ENCODE measurements at regions not wholly inside any gene's neighbourhood (a gene's known extent, or its start where the extent isn't known, plus 50 kb on each side); places are given as distances from the start of the nearest gene placed in this dataset.

GRCh38 chr7:117951285-117951684 lies 78.0 kb upstream of the CTTNBP2 start:
- Histone ChIP-seq H3K9me3 (peaks cover 0 to 4% (median 0%) of the 10 kb centered on the region in 4 donors), H3K4me3 (no peak overlapping the region), H3K4me1 (peaks cover 0 to 1% (median 0%) of the 10 kb centered on the region in 4 donors), H3K27ac (no peak overlapping the region), H3K36me3 (no peaks in the 10 kb centered on the region), H3K27me3 (no peaks in the 10 kb centered on the region)
- WGBS, 2 donors, result 72 to 77% methylated on average over 5 of the region's 5 CpGs
- no peak for DNase-seq (ENCODE audit: low spot score in 2 of 2)
- TF ChIP-seq CTCF (IDR thresholded peaks at IDR 0.05) (no peak), POLR2A (IDR thresholded peaks at IDR 0.05) (no peak), EP300 (IDR thresholded peaks at IDR 0.05) (no peak)

- no peaks in the 10 kb centered on the region for H3K36me3 ChIP-seq
- H3K4me3 ChIP-seq, result no peak overlapping the region
- DNase-seq (ENCODE audit: low spot score in 2 of 2), result no peak
- WGBS, 2 donors, result 58 to 59% methylated on average over 4 of the region's 4 CpGs
- peaks cover 0 to 4% (median 0%) of the 10 kb centered on the region in 4 donors for H3K9me3 ChIP-seq
- TF ChIP-seq EP300 (IDR thresholded peaks at IDR 0.05) (no peak), POLR2A (IDR thresholded peaks at IDR 0.05) (no peak)
- no peaks in the 10 kb centered on the region for H3K27me3 ChIP-seq
- no peak overlapping the region for H3K27ac ChIP-seq
- H3K4me1 ChIP-seq, result no peaks in the 10 kb centered on the region
These were observed 78.5 kb upstream of the CTTNBP2 start for GRCh38 chr7:117951691-117952280.

- 64 to 74% methylated on average over 4 of the region's 4 CpGs for WGBS, 2 donors
- TF ChIP-seq EP300 (IDR thresholded peaks at IDR 0.05) (no peak), POLR2A (IDR thresholded peaks at IDR 0.05) (no peak), CTCF (IDR thresholded peaks at IDR 0.05) (no peak)
These were observed 81.8 kb upstream of the CTTNBP2 start for GRCh38 chr7:117955046-117955445.

GRCh38 chr7:117960351-117960750 lies 87.1 kb upstream of the CTTNBP2 start:
- Histone ChIP-seq H3K4me1 (peaks cover 0 to 32% (median 12%) of the 10 kb centered on the region in 4 donors), H3K36me3 (no peaks in the 10 kb centered on the region), H3K27ac (peak overlapping the region in 2 of 4 donors; percentile 1 to 81), H3K27me3 (no peaks in the 10 kb centered on the region), H3K9me3 (no peaks in the 10 kb centered on the region), H3K4me3 (no peak overlapping the region)
- DNase-seq (ENCODE audit: low spot score in 2 of 2), result no peak
- no peak for TF ChIP-seq POLR2A (IDR thresholded peaks at IDR 0.05)
- TF ChIP-seq EP300 (IDR thresholded peaks at IDR 0.05), result no peak
- no peak for TF ChIP-seq CTCF (IDR thresholded peaks at IDR 0.05)

More at GRCh38 chr7:117955046-117955445, 81.8 kb upstream of the CTTNBP2 start:
- Histone ChIP-seq H3K4me1 (peaks cover 0 to 4% (median 0%) of the 10 kb centered on the region in 4 donors), H3K27ac (no peak overlapping the region), H3K36me3 (no peaks in the 10 kb centered on the region), H3K27me3 (no peaks in the 10 kb centered on the region), H3K4me3 (no peak overlapping the region), H3K9me3 (peaks cover 0 to 4% (median 0%) of the 10 kb centered on the region in 4 donors)
- no peak for DNase-seq (ENCODE audit: low spot score in 2 of 2)

GRCh38 chr7:117961235-117961634 lies 88.0 kb upstream of the CTTNBP2 start:
- no peaks in the 10 kb centered on the region for H3K9me3 ChIP-seq
- peaks cover 0 to 32% (median 12%) of the 10 kb centered on the region in 4 donors for H3K4me1 ChIP-seq
- TF ChIP-seq POLR2A (IDR thresholded peaks at IDR 0.05), result no peak
- peak; percentile 16 to 81 for TF ChIP-seq EP300 (IDR thresholded peaks at IDR 0.05)
- no peak for TF ChIP-seq CTCF (IDR thresholded peaks at IDR 0.05)
- peak in 1 of 2 donors; percentile 59 for DNase-seq (ENCODE audit: low spot score in 2 of 2)
- WGBS, 2 donors, result 51 to 73% methylated on average over 4 of the region's 4 CpGs
- H3K4me3 ChIP-seq, result no peak overlapping the region
- no peaks in the 10 kb centered on the region for H3K36me3 ChIP-seq
- no peaks in the 10 kb centered on the region for H3K27me3 ChIP-seq
- H3K27ac ChIP-seq, result peak overlapping the region in 3 of 4 donors; percentile 1 to 81 (median 15)
